ENCODE measurements at regions not wholly inside any gene's neighbourhood (a gene's known extent, or its start where the extent isn't known, plus 50 kb on each side); places are given as distances from the start of the nearest gene placed in this dataset.

- Histone ChIP-seq H3K4me1 (peaks cover 0 to 15% (median 6%) of the 10 kb centered on the region in 4 donors), H3K4me3 (no peak overlapping the region), H3K27ac (no peak overlapping the region), H3K9me3 (no peaks in the 10 kb centered on the region), H3K36me3 (no peaks in the 10 kb centered on the region), H3K27me3 (no peaks in the 10 kb centered on the region)
- intact Hi-C loops (cut with DNase I; ENCODE audit: low total_unique reads), result no loop called here
- no peak for DNase-seq
- no peak for TF ChIP-seq CTCF (IDR thresholded peaks at IDR 0.05)
These were observed 1514.8 kb upstream of the TENM4 start for GRCh38 chr11:80955588-80955987.

GRCh38 chr11:80948781-80949180 is 1508.0 kb upstream of the TENM4 start:
- Histone ChIP-seq H3K4me3 (no peak overlapping the region), H3K27ac (no peak overlapping the region), H3K36me3 (no peaks in the 10 kb centered on the region), H3K9me3 (no peaks in the 10 kb centered on the region), H3K4me1 (no peaks in the 10 kb centered on the region), H3K27me3 (no peaks in the 10 kb centered on the region)
- TF ChIP-seq CTCF (IDR thresholded peaks at IDR 0.05), result no peak
- DNase-seq, result no peak
- intact Hi-C loops (cut with DNase I; ENCODE audit: low total_unique reads), result no loop called here

GRCh38 chr11:80944758-80945157 is 1503.9 kb upstream of the TENM4 start:
- Histone ChIP-seq H3K4me1 (no peaks in the 10 kb centered on the region), H3K4me3 (no peak overlapping the region), H3K27me3 (no peaks in the 10 kb centered on the region), H3K9me3 (no peaks in the 10 kb centered on the region), H3K27ac (no peak overlapping the region), H3K36me3 (no peaks in the 10 kb centered on the region)
- DNase-seq, result no peak
- no peak for TF ChIP-seq CTCF (IDR thresholded peaks at IDR 0.05)
- intact Hi-C loops (cut with DNase I; ENCODE audit: low total_unique reads), result no loop called here

- H3K9me3 ChIP-seq, result no peaks in the 10 kb centered on the region
- no peak for TF ChIP-seq CTCF (IDR thresholded peaks at IDR 0.05)
- intact Hi-C loops (cut with DNase I; ENCODE audit: low total_unique reads), result no loop called here
- H3K27me3 ChIP-seq, result no peaks in the 10 kb centered on the region
- no peaks in the 10 kb centered on the region for H3K36me3 ChIP-seq
- H3K27ac ChIP-seq, result no peak overlapping the region
- H3K4me3 ChIP-seq, result no peak overlapping the region
- no peak for DNase-seq
- H3K4me1 ChIP-seq, result no peaks in the 10 kb centered on the region
These were observed 1502.4 kb upstream of the TENM4 start for GRCh38 chr11:80943226-80943625.

GRCh38 chr11:80937842-80938241 is 1497.0 kb upstream of the TENM4 start:
- no peak for TF ChIP-seq CTCF (IDR thresholded peaks at IDR 0.05)
- Histone ChIP-seq H3K36me3 (no peaks in the 10 kb centered on the region), H3K27ac (no peak overlapping the region), H3K4me3 (no peak overlapping the region), H3K9me3 (no peaks in the 10 kb centered on the region), H3K27me3 (no peaks in the 10 kb centered on the region), H3K4me1 (no peaks in the 10 kb centered on the region)
- no peak for DNase-seq
- intact Hi-C loops (cut with DNase I; ENCODE audit: low total_unique reads), result no loop called here

GRCh38 chr11:80930038-80930437 is 1489.2 kb upstream of the TENM4 start:
- Histone ChIP-seq H3K4me3 (no peak overlapping the region), H3K9me3 (no peaks in the 10 kb centered on the region), H3K36me3 (no peaks in the 10 kb centered on the region), H3K27ac (no peak overlapping the region), H3K27me3 (no peaks in the 10 kb centered on the region), H3K4me1 (no peaks in the 10 kb centered on the region)
- intact Hi-C loops (cut with DNase I; ENCODE audit: low total_unique reads), result no loop called here
- DNase-seq, result no peak
- TF ChIP-seq CTCF (IDR thresholded peaks at IDR 0.05), result no peak

All from tibial artery (tissue), 4 donors.